Neutrophil (primary cell): ENCODE measurements at regions not wholly inside any gene's neighbourhood (a gene's known extent, or its start where the extent isn't known, plus 50 kb on each side); places are given as distances from the start of the nearest gene placed in this dataset.
"Not testable (repeated sequence)": the region's sequence is repeated elsewhere in the genome, so short reads cannot be mapped to it uniquely, and the experiment has no call there.

Experiments
- H3K27ac ChIP-seq: fragments of 200-600 bp; sonication (generic); 2 replicates; pipeline ENCODE4 v1.5.1; 2016; ENCODE audit warnings: mild to moderate bottlenecking, moderate library complexity
- H3K27me3 ChIP-seq: fragments of 200-600 bp; sonication (generic); 2 replicates; pipeline ENCODE4 v1.6.0; 2016; ENCODE audit warnings: mild to moderate bottlenecking
- H3K36me3 ChIP-seq: fragments of 200-600 bp; sonication (generic); 2 replicates; pipeline ENCODE4 v1.5.1; 2017
- H3K4me1 ChIP-seq, 2 experiments: fragments of 200-600 bp in 1 of 2; sonication (generic) in 1 of 2; 1 replicate in 1 of 2; 2 replicates in 1 of 2; pipeline versions ENCODE4 v1.5.1 to v1.6.1; 2013 to 2016; ENCODE audit warnings: low read depth in 1 of 2, low read length in 1 of 2, mild to moderate bottlenecking in 1 of 2, moderate library complexity in 1 of 2; ENCODE audit not compliant: control insufficient read depth in 1 of 2, insufficient read depth in 1 of 2
- H3K4me3 ChIP-seq, 2 experiments: fragments of 200-600 bp in 1 of 2; sonication (generic) in 1 of 2; 1 replicate in 1 of 2; 2 replicates in 1 of 2; pipeline ENCODE4 v1.5.1; 2013 to 2016; ENCODE audit warnings: low read depth in 1 of 2, low read length in 1 of 2, mild to moderate bottlenecking in 1 of 2, moderate library complexity in 1 of 2
- H3K9me3 ChIP-seq: fragments of 200-600 bp; sonication (generic); 2 replicates; pipeline ENCODE4 v1.5.1; 2016
- CTCF ChIP-seq: fragments of 200-600 bp; sonication (generic); IDR thresholded peaks from 2 replicates; pipeline ENCODE4 v1.5.1; 2016; ENCODE audit warnings: antibody characterized with exemption

GRCh38 chr13:72617951-72618350 lies 109.5 kb downstream of the MZT1 start:
- TF ChIP-seq CTCF, result no peak
- H3K4me3 ChIP-seq, result no peak overlapping the region
- H3K9me3 ChIP-seq, result no peaks in the 10 kb centered on the region
- H3K4me1 ChIP-seq, result no peaks in the 10 kb centered on the region
- H3K36me3 ChIP-seq, result no peaks in the 10 kb centered on the region
- no peak overlapping the region for H3K27ac ChIP-seq
- no peaks in the 10 kb centered on the region for H3K27me3 ChIP-seq

- no peaks in the 10 kb centered on the region for H3K9me3 ChIP-seq
- no peak for TF ChIP-seq CTCF
- H3K4me1 ChIP-seq, result no peaks in the 10 kb centered on the region
- H3K27ac ChIP-seq, result no peak overlapping the region
- H3K36me3 ChIP-seq, result no peaks in the 10 kb centered on the region
- no peak overlapping the region for H3K4me3 ChIP-seq
- no peaks in the 10 kb centered on the region for H3K27me3 ChIP-seq
Observed at GRCh38 chr13:72617186-72617585, 110.2 kb downstream of the MZT1 start.

GRCh38 chr13:72610251-72610891 lies 117.1 kb downstream of the MZT1 start:
- H3K4me3 ChIP-seq, H3K4me1 ChIP-seq, H3K9me3 ChIP-seq: not testable (repeated sequence)

GRCh38 chr13:72599178-72599743 lies 128.2 kb downstream of the MZT1 start:
- H3K4me1 ChIP-seq, result no peaks in the 10 kb centered on the region
- no peak overlapping the region for H3K4me3 ChIP-seq
- H3K27ac ChIP-seq, result no peak overlapping the region
- no peaks in the 10 kb centered on the region for H3K9me3 ChIP-seq
- no peak for TF ChIP-seq CTCF
- H3K27me3 ChIP-seq, result no peaks in the 10 kb centered on the region
- no peaks in the 10 kb centered on the region for H3K36me3 ChIP-seq

More at GRCh38 chr13:72610251-72610891, 117.1 kb downstream of the MZT1 start:
- not testable (repeated sequence) for H3K27ac ChIP-seq, H3K27me3 ChIP-seq, H3K36me3 ChIP-seq

- H3K27me3 ChIP-seq, result no peaks in the 10 kb centered on the region
- H3K4me3 ChIP-seq, result no peak overlapping the region
- H3K36me3 ChIP-seq, result no peaks in the 10 kb centered on the region
- TF ChIP-seq CTCF, result no peak
- no peak overlapping the region for H3K27ac ChIP-seq
- H3K9me3 ChIP-seq, result no peaks in the 10 kb centered on the region
- H3K4me1 ChIP-seq, result no peaks in the 10 kb centered on the region
Observed at GRCh38 chr13:72590091-72590740, 137.2 kb downstream of the MZT1 start.

- no peak for TF ChIP-seq CTCF
- Histone ChIP-seq H3K4me3 (no peak overlapping the region), H3K36me3 (no peaks in the 10 kb centered on the region), H3K27me3 (no peaks in the 10 kb centered on the region), H3K4me1 (no peaks in the 10 kb centered on the region), H3K9me3 (no peaks in the 10 kb centered on the region), H3K27ac (no peak overlapping the region)
Observed at GRCh38 chr13:72586518-72586917, 140.9 kb downstream of the MZT1 start.
